DMS114 treated with DMSO at 0.1 percent for 48 hours (cell line): ENCODE measurements at regions not wholly inside any gene's neighbourhood (a gene's known extent, or its start where the extent isn't known, plus 50 kb on each side); places are given as distances from the start of the nearest gene placed in this dataset.

Source experiments
- DNase-seq: peaks from one replicate; lab custom pipeline; 2025; ENCODE audit not compliant: unreplicated experiment; lab: John Stamatoyannopoulos, UW

DNA sequence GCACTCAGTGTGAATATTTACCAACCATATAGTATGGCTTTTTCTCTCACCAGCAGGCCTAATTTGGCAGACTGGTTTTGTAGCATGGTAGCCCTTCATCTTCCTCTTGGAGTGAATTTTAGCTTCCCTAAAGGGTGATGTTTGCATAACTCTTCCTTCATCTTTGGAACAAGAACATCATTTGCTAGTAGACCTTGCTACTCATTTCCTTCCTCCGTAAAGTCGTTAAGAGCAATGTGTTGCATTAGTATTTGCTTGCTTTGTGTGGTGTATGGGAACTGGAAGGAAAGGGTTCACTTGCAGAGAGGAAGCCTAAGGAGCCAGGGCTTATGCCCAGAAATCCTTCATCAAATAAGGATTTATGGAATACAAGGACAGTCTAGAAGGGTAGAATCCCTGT is 50.2 kb upstream of the PGRMC2 start:
- no peak for DNase-seq
